CD4-positive, alpha-beta T cell treated with Interleukin-21 for 1 hour (primary cell): ENCODE measurements at regions not wholly inside any gene's neighbourhood (a gene's known extent, or its start where the extent isn't known, plus 50 kb on each side); places are given as distances from the start of the nearest gene placed in this dataset.
"Not testable (repeated sequence)": the region's sequence is repeated elsewhere in the genome, so short reads cannot be mapped to it uniquely, and the experiment has no call there.

Experiments used
- DNase-seq: peaks from one replicate; pipeline ENCODE4 v3.0.0-alpha.2; 2020

- DNase-seq = not testable (repeated sequence)
Measured at GRCh38 chr15:22201993-22202659, 121.8 kb downstream of the OR4M2 start.

DNA sequence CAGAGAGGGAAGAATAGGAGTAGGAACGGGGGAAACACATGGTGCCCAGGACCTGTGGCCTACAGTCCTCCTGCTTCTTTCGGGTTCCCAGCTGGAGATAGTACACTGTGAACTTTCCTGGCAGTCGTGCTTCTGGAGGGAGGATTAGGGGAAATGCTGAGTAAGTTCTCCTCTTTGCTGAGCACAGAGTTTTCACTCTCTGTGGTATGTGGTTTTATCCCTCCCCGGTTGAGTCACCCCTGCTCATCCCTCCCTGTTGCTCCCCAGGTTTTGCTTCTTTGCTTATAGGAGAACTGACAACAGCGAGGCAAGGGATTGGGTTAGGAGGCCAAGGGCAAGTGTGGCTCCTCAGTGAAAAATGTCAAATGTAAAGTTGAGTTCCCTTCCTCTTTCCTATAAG is 122.9 kb downstream of the OR4M2 start:
- DNase-seq = not testable (repeated sequence)

- not testable (repeated sequence) for DNase-seq
Measured at GRCh38 chr15:22209086-22209485, 128.8 kb downstream of the OR4M2 start.

GRCh38 chr15:22222596-22222995 is 142.3 kb downstream of the OR4M2 start:
- DNase-seq = not testable (repeated sequence)

- DNase-seq = no peak
Measured at GRCh38 chr15:22224241-22224671, 143.9 kb downstream of the OR4M2 start.

- not testable (repeated sequence) for DNase-seq
Measured at GRCh38 chr15:22224961-22225360, 144.6 kb downstream of the OR4M2 start.

GRCh38 chr15:22226034-22226790 is 145.9 kb downstream of the OR4M2 start:
- no peak for DNase-seq

DNA sequence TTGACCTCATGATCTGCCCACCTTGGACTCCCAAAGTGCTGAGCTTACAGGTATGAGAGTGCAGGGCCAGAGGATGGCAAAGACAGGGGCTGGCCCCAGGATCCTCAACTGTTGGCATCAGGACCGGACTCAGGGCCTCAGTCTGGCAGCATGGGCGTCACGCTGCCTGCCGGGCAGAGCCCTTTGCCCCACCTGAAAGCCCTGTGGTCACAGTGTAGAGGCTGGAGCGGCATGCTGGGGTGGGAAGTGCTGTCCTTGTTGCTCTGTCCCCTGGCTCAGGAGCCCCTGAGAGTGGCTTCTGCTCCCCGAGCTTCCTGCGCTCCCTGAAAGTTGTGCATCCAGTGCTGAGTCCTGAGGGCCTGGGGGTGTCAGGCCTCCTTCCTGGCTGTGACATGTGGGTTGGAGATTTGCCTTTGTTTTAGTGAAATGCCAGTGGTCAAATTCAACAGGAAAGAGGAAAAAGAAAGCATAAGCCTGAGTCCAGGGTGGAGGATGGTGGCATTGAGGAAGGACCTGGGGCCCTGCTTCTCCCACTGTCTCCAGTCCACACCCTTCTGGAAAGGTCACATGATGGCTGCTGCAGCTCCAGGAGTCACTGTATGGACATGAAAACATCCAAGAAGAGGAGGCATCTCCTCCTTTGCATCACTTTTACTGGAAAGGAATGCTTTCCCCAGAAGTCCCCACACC is 147.2 kb downstream of the OR4M2 start:
- no peak for DNase-seq

- no peak for DNase-seq
Measured at GRCh38 chr15:22228101-22228762, 147.9 kb downstream of the OR4M2 start.

- DNase-seq = no peak
Measured at GRCh38 chr15:22229990-22230819, 149.9 kb downstream of the OR4M2 start.

DNA sequence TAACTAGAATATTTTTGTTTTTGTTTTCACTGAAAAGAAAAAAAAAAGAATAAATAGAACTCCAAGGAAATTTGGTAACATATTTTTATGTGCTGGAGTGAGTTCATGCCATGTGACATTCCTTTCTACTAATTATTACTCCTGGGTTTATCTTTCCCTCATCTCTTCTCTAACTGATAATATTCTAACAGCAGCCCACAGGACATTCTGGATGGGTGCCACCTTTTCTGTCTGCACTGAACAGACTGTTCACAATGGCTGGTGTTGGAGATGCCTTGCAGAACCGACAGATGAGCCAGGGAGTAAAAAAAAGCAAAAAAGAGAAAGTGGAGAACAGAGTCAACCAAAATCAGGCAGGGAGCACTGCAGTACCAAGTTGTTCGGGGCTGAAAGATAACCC is 151.3 kb downstream of the OR4M2 start:
- DNase-seq = no peak

DNA sequence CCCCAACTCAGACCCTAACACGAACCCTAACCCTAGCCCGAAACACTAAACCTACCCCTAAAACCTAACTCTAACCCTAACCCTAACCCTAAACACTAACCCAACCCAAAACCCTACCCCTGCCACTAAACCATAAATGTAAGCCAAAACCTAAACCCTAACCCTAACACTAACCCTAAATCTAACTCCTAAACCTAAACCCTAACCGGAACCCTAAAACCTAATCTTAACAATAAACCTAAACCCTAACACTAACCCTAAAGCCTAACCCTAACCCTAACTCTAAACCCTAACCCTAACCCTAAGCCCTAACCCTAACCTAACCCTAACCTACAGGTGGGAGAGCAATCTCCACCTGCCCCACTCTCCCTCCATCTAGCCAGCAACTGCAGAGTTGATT is 152.3 kb downstream of the OR4M2 start:
- no peak for DNase-seq

DNA sequence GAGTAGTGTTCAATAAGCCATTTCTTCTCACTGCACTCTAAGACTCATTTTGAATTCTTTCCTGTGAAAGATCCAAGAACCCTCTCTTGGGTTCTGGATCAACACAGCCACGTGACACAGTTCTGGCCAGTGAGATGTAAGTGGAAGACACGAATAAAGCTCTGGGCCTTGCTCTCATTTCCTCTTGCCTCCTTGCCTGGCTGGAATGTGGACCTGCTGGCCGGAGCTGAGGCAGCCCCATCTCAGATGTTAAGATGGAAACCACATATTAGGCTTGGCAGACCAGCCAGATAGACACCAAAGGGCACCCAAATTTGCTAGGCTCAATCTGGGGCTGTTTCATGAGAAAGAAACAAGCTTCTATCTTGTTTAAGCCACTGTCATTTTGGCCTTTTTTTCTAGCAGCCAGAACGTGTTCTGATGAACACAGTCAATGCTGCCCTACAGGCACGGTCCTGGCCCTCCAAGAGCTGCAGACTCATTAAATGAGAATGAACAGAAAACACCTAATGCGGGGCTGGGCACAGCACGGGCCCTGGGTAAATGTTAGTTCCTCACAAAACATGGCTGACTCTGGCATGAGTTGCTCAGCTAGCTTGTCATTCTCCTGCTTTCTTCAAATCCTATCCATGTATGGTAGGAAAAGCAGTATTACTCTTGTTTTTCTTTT is 155.1 kb downstream of the OR4M2 start:
- DNase-seq = not testable (repeated sequence)

DNA sequence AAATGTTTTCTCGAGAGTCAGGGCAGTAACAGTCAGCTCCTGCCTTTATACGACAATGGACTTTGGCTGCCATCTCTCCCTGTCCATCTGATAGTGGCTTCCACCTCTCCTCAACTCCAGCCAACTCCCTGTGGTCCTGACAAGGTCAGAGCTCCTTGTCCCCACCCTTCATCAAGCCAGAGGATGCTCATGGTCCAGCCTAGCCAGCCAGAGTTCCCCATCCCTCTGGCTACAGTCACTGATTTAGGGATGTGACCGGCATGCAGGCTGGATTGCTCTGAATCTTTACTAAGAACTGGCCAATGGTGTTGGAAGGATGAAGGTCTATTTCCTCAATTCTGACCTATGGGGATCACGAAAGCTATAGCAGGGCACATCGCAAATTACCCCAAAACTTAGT is 156.1 kb downstream of the OR4M2 start:
- no peak for DNase-seq

DNA sequence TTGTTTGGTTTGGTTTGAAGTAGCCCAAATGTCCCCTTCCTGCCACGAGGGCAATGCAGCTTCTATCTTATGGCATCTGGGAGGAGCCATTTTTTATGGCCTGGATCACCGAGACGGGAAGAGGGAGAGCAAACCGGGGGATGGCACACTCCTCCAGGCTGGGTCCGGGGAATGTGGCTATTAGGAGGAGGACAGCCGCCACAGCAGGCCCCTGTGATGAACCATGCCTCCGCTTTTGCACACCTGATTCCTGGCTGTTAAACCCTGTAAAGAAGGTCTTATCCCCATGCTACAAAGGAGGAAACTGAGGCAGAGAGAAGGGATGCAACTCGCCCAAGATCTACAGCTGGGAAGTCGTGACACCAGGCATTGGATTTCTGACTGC is 157.6 kb downstream of the OR4M2 start:
- no peak for DNase-seq

DNA sequence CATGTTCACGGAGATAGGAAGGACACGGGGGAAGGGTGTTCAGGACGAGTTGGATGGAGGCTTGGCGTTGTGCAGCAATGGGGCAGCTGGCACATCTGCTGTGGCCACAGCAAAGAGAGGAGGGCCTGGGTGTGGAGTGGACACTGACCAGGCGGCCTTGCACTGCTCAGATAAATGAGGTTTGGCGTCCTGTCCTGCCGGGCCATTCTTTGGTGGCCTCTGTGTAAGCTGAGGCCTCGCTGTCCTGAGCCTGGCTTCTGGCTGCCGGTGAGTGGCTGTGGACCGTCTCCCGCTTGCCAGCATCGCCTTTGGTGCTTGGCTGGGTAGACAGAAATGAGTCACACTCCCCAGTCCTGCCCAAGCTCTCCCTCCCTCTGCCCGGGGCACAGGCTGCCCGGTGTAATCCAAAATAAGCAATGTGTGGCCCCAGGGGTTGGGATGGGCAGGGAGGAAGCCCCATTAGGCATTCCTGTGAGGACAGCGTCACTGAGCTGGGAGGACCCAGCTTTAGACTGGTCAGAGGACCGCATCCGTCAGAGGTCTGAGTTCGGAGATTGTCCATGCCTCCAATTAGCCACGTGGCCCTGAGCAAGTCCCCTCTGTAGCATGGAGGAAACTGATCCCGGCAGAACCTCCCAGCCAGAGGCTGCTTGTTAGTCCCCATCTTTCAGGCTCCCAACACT is 158.1 kb downstream of the OR4M2 start:
- not testable (repeated sequence) for DNase-seq

DNA sequence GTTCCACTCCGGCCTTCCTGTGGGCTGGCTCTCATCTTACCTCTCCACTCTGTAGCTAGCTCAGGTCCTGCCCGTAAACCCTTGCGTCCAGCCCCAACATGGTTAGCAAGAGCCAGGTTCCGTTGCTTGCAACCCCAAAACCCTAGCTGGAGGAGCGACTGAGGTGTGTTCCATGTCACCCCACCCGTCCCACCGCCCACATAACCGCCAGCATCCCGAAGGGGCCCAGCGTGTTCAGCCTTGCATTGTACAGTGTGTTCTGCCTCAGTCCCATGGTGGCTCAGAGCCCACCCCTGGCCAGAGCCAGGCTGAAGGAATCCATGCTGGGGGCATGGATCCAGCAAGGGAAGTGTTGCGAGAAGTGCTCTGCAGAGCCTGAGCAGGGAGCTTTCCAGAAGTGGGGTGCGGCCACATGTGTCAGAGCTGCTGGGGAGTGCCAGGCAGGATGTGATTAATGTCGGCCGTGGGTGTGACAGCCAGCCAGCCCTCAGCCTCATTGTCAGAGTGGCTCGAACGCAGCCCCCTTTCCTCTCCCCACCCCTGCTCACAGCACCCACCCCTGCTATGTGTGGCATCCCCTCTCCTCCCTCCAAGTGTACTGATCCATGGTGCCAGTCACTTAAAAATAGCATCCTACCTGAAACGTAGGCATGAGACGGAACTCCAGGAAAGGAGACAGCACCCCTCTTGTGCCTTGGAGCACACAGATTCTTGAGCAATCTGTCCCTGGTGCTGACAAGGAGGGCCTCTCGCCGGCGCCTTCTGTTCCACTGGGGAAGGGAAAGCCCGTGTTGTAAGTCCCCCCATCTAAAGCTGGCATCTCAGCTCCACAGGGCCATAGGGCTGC is 158.9 kb downstream of the OR4M2 start:
- not testable (repeated sequence) for DNase-seq

- DNase-seq = no peak
Measured at GRCh38 chr15:22239806-22240180, 159.5 kb downstream of the OR4M2 start.

- no peak for DNase-seq
Measured at GRCh38 chr15:22240403-22240802, 160.1 kb downstream of the OR4M2 start.

DNA sequence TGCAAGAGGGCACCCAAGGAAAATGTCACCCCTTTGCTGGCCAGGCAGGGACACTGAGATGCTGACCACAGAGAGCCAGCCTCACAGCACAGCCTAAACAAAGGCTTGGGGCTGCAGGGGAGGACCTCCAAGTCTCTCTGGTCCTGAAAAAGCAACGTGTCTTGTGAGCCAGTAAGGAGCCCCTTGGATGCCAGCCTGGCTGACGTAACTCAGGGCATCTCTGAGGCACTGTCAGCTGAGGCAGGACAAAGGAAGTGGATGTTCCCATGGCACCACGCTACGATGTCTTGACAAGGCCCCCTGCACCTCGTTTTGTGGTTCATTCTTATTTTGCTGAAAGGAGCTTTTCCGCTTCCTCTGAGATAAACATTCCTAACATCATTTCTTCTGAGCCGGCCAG is 160.7 kb downstream of the OR4M2 start:
- DNase-seq = no peak
